DND-41 (cell line): ENCODE measurements at regions not wholly inside any gene's neighbourhood (a gene's known extent, or its start where the extent isn't known, plus 50 kb on each side); places are given as distances from the start of the nearest gene placed in this dataset.
A peak's percentile ranks its signal among the peaks of the same experiment; 100 is the strongest.

Experiments
- ATAC-seq: fragments of 200-7000 bp; cut with Tn5 transposase; 3 replicates; pipeline ENCODE4 v1.9.1; 2021; ENCODE audit warnings: low read depth; ENCODE audit not compliant: insufficient read depth
- DNase-seq: peaks from one replicate; pipeline ENCODE4 v3.0.0-alpha.2; 2020
- H2AFZ ChIP-seq: 2 replicates; pipeline ENCODE4 v1.6.0; 2012; ENCODE audit warnings: low read depth, low read length
- H3K27ac ChIP-seq: 2 replicates; pipeline ENCODE4 v1.5.1; 2012; ENCODE audit warnings: low read length, inconsistent platforms
- H3K27me3 ChIP-seq: fragments of 200-600 bp; sonication (generic); 2 replicates; pipeline ENCODE4 v1.6.0; 2012; ENCODE audit warnings: low read length, mild to moderate bottlenecking, inconsistent platforms; ENCODE audit not compliant: insufficient read depth, poor library complexity
- H3K36me3 ChIP-seq: 2 replicates; pipeline ENCODE4 v1.5.1; 2012; ENCODE audit warnings: low read length, inconsistent platforms; ENCODE audit not compliant: insufficient read depth
- H3K4me1 ChIP-seq: 2 replicates; pipeline ENCODE4 v1.5.1; 2012; ENCODE audit warnings: mild to moderate bottlenecking, low read length; ENCODE audit not compliant: insufficient read depth
- H3K4me2 ChIP-seq: 2 replicates; pipeline ENCODE4 v1.6.0; 2012; ENCODE audit warnings: mild to moderate bottlenecking, moderate library complexity, low read length, inconsistent platforms; ENCODE audit not compliant: insufficient read depth
- H3K4me3 ChIP-seq, 2 experiments: fragments of 200-600 bp in 1 of 2; shearing (Covaris generic) in 1 of 2; 2 replicates each; pipeline ENCODE4 v1.5.1; 2012 to 2016; ENCODE audit warnings: inconsistent platforms in 2 of 2, low read length in 2 of 2, mild to moderate bottlenecking in 2 of 2, low read depth in 1 of 2, moderate library complexity in 1 of 2
- H3K79me2 ChIP-seq: 2 replicates; pipeline ENCODE4 v1.6.0; 2012; ENCODE audit warnings: low read length, inconsistent platforms; ENCODE audit not compliant: insufficient read depth
- H3K9ac ChIP-seq: 2 replicates; pipeline ENCODE4 v1.6.0; 2012; ENCODE audit warnings: low read depth, mild to moderate bottlenecking, inconsistent platforms, low read length, moderate library complexity
- H3K9me3 ChIP-seq: 2 replicates; pipeline ENCODE4 v1.5.1; 2012; ENCODE audit warnings: low read length, moderate library complexity, mild to moderate bottlenecking, inconsistent platforms; ENCODE audit not compliant: insufficient read depth, severe bottlenecking
- H4K20me1 ChIP-seq: 2 replicates; pipeline ENCODE4 v1.6.0; 2012; ENCODE audit warnings: low read length; ENCODE audit not compliant: insufficient read depth
- EZH2 ChIP-seq: IDR thresholded peaks from 3 replicates; pipeline ENCODE4 v1.6.1; 2012; ENCODE audit warnings: borderline replicate concordance, low read depth, mild to moderate bottlenecking, moderate library complexity, low read length, inconsistent platforms; ENCODE audit not compliant: severe bottlenecking
- TF ChIP-seq, protein P1 (sequence below): IDR thresholded peaks from 2 replicates; pipeline ENCODE4 v1.5.1; 2012; ENCODE audit warnings: borderline replicate concordance, low read length, moderate library complexity, mild to moderate bottlenecking; ENCODE audit not compliant: poor library complexity, severe bottlenecking; ENCODE audit errors: extremely low read depth

DNA sequence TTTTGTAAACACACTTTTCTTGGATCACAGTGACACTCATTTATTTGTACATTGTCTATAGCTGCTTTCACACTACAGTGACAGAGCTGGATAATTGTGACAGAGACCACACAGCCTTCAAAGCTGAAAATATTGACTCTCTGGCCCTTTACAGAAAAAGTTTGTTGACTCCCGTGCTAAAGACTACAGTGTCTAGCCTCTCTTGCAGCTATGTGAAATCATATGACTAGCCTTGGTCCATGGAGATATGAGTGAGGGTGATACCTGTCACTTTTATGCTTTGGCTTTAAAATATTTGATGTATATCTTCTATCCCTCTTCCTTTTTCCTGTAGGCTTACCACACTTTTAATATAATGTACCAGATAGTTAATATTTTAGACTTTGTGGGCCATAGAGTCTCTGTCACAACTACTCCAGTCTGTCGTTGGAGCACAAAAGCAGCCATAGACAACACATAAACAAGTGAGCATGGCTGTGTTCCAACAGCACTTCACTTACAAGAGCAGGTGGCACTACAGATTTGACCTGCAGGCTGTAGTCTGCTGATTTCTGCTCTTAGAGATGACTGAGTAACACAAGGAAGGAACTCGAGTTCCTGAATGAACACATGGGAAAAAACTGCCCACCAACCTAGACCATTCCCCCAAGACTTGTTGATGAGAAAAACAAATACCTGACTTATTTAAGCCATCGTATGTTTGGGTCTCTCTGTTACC, 73.5 kb upstream of the ANKRD55 start:
- Histone ChIP-seq H4K20me1 (no peaks in the 10 kb centered on the region), H3K36me3 (no peaks in the 10 kb centered on the region), H3K4me3 (no peak overlapping the region), H3K27ac (no peak overlapping the region), H3K79me2 (no peaks in the 10 kb centered on the region), H3K4me2 (no peak overlapping the region), H3K9me3 (no peaks in the 10 kb centered on the region), H3K9ac (no peak overlapping the region), H3K27me3 (no peaks in the 10 kb centered on the region), H2AFZ (no peak overlapping the region), H3K4me1 (no peaks in the 10 kb centered on the region)
- no peak for TF ChIP-seq EZH2
- TF ChIP-seq, protein P1, sequence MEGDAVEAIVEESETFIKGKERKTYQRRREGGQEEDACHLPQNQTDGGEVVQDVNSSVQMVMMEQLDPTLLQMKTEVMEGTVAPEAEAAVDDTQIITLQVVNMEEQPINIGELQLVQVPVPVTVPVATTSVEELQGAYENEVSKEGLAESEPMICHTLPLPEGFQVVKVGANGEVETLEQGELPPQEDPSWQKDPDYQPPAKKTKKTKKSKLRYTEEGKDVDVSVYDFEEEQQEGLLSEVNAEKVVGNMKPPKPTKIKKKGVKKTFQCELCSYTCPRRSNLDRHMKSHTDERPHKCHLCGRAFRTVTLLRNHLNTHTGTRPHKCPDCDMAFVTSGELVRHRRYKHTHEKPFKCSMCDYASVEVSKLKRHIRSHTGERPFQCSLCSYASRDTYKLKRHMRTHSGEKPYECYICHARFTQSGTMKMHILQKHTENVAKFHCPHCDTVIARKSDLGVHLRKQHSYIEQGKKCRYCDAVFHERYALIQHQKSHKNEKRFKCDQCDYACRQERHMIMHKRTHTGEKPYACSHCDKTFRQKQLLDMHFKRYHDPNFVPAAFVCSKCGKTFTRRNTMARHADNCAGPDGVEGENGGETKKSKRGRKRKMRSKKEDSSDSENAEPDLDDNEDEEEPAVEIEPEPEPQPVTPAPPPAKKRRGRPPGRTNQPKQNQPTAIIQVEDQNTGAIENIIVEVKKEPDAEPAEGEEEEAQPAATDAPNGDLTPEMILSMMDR = no peak
- no peak for DNase-seq
- ATAC-seq = no peak

DNA sequence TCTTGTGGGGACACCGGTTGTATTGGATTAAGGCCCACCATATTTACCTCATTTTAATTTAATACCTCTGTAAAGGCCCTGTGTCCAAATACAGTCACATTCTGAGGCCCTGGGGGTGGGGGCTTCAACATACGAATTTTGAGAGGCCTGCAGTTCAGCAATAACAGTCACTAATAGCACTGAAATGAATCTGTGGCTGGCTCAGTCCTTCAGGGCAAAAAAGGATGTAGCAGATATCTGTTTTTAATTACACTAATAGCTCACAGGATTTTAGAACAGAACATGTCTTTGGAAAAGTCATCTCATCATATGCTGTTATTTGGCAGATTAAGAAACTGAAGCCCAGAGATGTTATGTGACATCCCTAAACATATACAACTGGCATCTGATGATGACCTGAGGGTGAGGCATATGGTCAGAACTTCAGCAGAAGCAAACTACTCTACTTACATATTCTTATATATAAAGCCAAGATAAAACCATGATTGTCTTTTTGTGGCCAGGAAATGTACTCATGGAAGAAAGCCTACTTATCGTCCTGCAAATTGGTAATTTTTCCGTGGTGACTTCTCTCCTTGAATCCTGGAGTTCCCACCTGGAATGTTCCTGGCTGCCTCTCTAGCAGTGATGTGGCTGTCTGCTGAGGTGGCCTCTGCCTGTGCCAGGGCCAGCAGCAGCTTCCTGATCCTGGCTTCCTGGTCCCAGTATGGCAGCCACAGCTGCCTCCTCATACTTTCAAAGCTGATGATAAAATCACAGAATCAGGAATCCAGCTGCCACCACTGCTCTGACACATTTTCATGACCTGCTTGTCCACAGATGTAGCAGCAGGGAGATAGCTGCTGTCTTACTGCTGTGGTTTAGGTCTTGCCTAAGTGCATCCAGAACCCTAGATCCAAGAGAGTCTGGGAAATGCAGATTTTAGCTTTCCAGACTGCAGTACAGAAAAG, 72.1 kb upstream of the ANKRD55 start:
- Histone ChIP-seq H2AFZ (no peak overlapping the region), H3K79me2 (no peaks in the 10 kb centered on the region), H4K20me1 (no peaks in the 10 kb centered on the region), H3K4me3 (no peak overlapping the region), H3K4me2 (no peak overlapping the region), H3K36me3 (no peaks in the 10 kb centered on the region), H3K9ac (no peak overlapping the region), H3K27me3 (no peaks in the 10 kb centered on the region), H3K27ac (no peak overlapping the region), H3K9me3 (no peaks in the 10 kb centered on the region), H3K4me1 (no peaks in the 10 kb centered on the region)
- TF ChIP-seq, protein P1 = no peak
- TF ChIP-seq EZH2 = no peak
- no peak for DNase-seq
- no peak for ATAC-seq

DNA sequence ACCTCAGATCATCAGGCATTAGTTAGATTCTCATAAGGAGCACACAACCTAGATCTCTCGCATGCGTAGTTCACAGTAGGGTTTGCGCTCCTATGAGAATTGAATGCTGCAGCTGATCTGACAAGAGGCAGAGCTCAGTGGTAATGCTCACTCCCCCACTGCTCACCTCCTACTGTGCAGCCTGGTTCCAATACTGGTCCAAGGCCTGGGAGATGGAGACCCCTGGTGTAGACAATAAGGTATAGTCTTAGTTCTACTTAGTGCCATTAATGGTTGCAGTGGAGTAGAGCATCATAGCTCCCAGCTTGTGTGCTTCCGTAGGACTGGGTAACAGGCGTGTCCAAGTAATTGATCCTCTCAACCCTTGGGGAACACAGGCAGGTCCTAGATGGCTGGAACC, 70.4 kb upstream of the ANKRD55 start:
- Histone ChIP-seq H3K36me3 (no peaks in the 10 kb centered on the region), H3K9ac (no peak overlapping the region), H4K20me1 (no peaks in the 10 kb centered on the region), H3K4me2 (no peak overlapping the region), H3K79me2 (no peaks in the 10 kb centered on the region), H3K27ac (no peak overlapping the region), H3K4me3 (no peak overlapping the region), H3K9me3 (no peaks in the 10 kb centered on the region), H3K27me3 (no peaks in the 10 kb centered on the region), H2AFZ (no peak overlapping the region), H3K4me1 (no peaks in the 10 kb centered on the region)
- peak; percentile 31; the same call in 1 of the 3 replicates for ATAC-seq
- no peak for DNase-seq
- no peak for TF ChIP-seq EZH2
- TF ChIP-seq, protein P1 = peak; percentile 17
